ENCODE measurements at regions not wholly inside any gene's neighbourhood (a gene's known extent, or its start where the extent isn't known, plus 50 kb on each side); places are given as distances from the start of the nearest gene placed in this dataset.

DNA sequence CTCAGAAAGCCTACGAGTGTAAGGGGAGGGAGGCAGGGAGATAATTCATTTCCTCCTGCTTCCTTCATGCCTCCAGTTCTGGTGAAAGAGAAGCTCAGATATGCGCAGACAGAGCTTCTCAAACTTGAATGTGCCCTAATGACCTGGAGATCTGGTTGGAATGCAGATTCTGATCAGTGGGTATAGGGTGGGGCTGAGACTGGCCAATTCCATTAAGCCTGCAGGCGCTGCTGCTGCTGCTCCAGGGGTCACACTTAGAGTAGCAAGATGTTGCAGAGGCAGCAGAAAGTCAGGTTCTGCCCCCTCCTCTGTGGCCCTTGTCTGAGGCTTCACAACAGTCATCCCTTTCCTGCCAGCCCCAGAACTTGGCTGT lies 161.0 kb downstream of the DHX35 start:
- TF ChIP-seq, protein P1, sequence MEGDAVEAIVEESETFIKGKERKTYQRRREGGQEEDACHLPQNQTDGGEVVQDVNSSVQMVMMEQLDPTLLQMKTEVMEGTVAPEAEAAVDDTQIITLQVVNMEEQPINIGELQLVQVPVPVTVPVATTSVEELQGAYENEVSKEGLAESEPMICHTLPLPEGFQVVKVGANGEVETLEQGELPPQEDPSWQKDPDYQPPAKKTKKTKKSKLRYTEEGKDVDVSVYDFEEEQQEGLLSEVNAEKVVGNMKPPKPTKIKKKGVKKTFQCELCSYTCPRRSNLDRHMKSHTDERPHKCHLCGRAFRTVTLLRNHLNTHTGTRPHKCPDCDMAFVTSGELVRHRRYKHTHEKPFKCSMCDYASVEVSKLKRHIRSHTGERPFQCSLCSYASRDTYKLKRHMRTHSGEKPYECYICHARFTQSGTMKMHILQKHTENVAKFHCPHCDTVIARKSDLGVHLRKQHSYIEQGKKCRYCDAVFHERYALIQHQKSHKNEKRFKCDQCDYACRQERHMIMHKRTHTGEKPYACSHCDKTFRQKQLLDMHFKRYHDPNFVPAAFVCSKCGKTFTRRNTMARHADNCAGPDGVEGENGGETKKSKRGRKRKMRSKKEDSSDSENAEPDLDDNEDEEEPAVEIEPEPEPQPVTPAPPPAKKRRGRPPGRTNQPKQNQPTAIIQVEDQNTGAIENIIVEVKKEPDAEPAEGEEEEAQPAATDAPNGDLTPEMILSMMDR (conservative IDR thresholded peaks at IDR 0.05; ENCODE audit: low read depth, low read length) = no peak
- no peak for DNase-seq (ENCODE audit: low read depth)
- H3K4me3 ChIP-seq (ENCODE audit: low read depth, low read length) = no peak overlapping the region

- no peak overlapping the region for H3K4me3 ChIP-seq (ENCODE audit: low read depth, low read length)
- TF ChIP-seq, protein P1 (conservative IDR thresholded peaks at IDR 0.05; ENCODE audit: low read depth, low read length) = no peak
- peak; percentile 56 for DNase-seq (ENCODE audit: low read depth)
Measured at GRCh38 chr20:39117491-39117890, 155.3 kb downstream of the DHX35 start.

DNA sequence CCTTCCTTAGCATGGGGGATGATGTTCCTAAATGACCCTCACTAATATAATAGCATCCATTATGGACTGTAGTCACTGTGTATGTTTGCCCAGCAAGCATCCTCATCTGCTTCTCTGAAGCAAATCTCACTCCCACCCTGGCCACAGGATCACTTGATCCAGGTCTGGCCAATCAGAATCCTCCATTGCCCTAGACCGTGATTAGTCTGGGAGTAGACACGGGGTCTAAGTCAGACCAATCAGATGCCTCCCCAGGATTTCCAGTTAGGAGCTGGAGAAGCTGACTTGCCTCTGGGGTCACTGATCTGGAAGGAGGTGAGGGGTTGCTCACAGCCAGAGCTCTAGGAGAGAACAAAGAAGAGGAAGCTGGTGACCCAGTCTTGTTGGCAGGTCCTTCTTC lies 153.9 kb downstream of the DHX35 start:
- no peak overlapping the region for H3K4me3 ChIP-seq (ENCODE audit: low read depth, low read length)
- DNase-seq (ENCODE audit: low read depth) = no peak
- TF ChIP-seq, protein P1 (conservative IDR thresholded peaks at IDR 0.05; ENCODE audit: low read depth, low read length) = no peak

GRCh38 chr20:39112178-39112743 lies 150.1 kb downstream of the DHX35 start:
- DNase-seq (ENCODE audit: low read depth) = no peak
- H3K4me3 ChIP-seq (ENCODE audit: low read depth, low read length) = no peak overlapping the region
- TF ChIP-seq, protein P1 (conservative IDR thresholded peaks at IDR 0.05; ENCODE audit: low read depth, low read length) = peak; percentile 70

DNA sequence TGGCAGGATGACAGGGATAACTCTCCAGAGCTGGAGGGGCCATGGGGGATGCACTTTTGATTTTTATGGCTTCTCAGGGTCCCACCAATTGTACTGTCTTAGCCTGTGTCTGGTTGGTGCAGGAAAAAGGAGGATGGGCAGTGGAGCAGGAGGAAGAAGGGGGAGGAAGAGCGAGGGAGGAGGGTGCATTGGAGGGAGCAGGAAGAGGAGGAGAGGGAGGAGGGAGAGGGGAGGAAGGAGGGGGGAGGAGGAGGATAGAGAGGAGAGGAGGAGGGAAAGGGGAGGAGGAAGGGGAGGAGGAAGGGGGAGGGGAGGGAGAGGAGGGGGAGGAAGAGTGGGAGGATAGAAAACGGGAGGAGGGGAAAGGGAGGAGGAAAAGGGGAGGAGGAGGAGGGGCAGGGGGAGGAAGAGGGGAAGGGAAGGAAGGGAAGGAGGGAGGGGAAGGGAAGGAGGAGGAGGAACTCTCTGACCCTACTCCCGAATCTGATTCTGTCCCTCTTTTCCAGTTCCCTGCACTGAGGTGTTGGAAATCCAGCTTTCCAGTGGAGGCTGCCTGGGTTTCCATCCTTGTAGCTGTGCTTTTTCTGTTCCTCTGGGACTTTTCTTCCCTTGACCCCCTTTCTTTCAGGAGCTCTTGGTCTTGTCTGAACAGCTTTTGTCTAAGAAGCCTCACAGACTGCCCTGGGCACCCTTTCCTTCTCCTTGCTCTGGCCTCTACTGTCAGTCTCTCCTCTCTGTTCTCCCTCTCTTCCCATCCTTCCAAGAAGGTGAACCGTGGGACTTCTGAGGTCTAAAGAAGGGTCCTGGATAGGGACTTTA lies 149.4 kb downstream of the DHX35 start:
- no peak overlapping the region for H3K4me3 ChIP-seq (ENCODE audit: low read depth, low read length)
- no peak for DNase-seq (ENCODE audit: low read depth)
- TF ChIP-seq, protein P1 (conservative IDR thresholded peaks at IDR 0.05; ENCODE audit: low read depth, low read length) = no peak

GRCh38 chr20:39110819-39111136 lies 148.6 kb downstream of the DHX35 start:
- H3K4me3 ChIP-seq (ENCODE audit: low read depth, low read length) = no peak overlapping the region
- no peak for DNase-seq (ENCODE audit: low read depth)
- TF ChIP-seq, protein P1 (conservative IDR thresholded peaks at IDR 0.05; ENCODE audit: low read depth, low read length) = no peak

All from epithelial cell of proximal tubule (primary cell).